ENCODE measurements at regions not wholly inside any gene's neighbourhood (a gene's known extent, or its start where the extent isn't known, plus 50 kb on each side); places are given as distances from the start of the nearest gene placed in this dataset.

DNA sequence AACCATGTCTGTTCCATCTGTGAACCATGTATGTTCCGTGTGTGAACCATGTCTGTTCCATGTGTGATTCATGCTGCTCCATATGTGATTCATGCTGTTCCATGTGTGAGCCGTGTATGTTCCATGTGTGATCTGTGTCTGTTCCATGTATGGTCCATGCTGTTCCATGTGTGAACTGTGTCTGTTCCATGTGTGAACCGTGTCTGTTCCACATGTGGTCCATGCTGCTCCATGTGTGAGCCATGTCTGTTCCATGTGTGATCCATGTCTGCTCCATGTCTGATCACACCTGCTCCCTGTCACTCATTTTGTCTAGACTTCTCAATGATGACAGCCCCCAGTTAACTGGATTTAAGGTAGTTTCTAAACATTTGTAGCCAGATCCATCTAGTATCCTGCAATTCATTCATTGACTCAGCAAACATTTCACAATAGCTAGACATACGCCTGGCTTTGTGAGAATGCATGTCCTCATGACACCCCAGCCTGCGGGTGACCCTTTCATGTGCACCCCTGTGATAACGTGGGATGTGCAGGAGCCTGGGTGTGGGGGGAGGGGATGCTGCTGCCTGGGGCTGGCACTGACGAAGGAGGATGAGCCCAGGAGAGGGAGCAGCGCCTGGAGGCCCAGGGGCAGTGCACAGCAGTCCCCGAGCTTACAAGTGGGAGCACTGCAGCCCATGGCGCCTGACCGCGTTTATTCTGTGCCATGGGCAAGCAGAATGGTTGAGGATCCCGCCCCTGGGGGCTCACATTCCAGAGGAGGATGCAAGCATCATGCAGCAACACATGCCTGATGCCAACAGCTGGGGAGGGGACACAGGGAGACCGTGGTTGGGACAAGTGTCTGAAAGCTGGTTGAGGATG is 74.1 kb upstream of the METTL9 start (continued):
- TF ChIP-seq CHD2 (IDR thresholded peaks at IDR 0.05; ENCODE audit: low read depth, low read length) (0 out of 2 replicates have a peak, but pooled peaks have one; percentile 33), SMARCA4 (IDR thresholded peaks at IDR 0.05) (peak; percentile 74), NEUROD1 (IDR thresholded peaks at IDR 0.05; ENCODE audit: borderline replicate concordance, low read depth, low read length, partially characterized antibody) (peak; percentile 18), PHF20 (IDR thresholded peaks at IDR 0.05; ENCODE audit: partially characterized antibody) (peak; percentile 81), TEAD4 (IDR thresholded peaks at IDR 0.05; ENCODE audit: low read length) (peak; percentile 76), TEAD4 (CRISPR knock-in tag; IDR thresholded peaks at IDR 0.05; ENCODE audit: borderline replicate concordance) (peak; percentile 85)
- TF ChIP-seq, protein P1, sequence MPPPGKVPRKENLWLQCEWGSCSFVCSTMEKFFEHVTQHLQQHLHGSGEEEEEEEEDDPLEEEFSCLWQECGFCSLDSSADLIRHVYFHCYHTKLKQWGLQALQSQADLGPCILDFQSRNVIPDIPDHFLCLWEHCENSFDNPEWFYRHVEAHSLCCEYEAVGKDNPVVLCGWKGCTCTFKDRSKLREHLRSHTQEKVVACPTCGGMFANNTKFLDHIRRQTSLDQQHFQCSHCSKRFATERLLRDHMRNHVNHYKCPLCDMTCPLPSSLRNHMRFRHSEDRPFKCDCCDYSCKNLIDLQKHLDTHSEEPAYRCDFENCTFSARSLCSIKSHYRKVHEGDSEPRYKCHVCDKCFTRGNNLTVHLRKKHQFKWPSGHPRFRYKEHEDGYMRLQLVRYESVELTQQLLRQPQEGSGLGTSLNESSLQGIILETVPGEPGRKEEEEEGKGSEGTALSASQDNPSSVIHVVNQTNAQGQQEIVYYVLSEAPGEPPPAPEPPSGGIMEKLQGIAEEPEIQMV (tag; conservative IDR thresholded peaks at IDR 0.05; ENCODE audit: low read depth), result peak; percentile 52; the same call in 1 of the 2 replicates
- TF ChIP-seq, protein P2, sequence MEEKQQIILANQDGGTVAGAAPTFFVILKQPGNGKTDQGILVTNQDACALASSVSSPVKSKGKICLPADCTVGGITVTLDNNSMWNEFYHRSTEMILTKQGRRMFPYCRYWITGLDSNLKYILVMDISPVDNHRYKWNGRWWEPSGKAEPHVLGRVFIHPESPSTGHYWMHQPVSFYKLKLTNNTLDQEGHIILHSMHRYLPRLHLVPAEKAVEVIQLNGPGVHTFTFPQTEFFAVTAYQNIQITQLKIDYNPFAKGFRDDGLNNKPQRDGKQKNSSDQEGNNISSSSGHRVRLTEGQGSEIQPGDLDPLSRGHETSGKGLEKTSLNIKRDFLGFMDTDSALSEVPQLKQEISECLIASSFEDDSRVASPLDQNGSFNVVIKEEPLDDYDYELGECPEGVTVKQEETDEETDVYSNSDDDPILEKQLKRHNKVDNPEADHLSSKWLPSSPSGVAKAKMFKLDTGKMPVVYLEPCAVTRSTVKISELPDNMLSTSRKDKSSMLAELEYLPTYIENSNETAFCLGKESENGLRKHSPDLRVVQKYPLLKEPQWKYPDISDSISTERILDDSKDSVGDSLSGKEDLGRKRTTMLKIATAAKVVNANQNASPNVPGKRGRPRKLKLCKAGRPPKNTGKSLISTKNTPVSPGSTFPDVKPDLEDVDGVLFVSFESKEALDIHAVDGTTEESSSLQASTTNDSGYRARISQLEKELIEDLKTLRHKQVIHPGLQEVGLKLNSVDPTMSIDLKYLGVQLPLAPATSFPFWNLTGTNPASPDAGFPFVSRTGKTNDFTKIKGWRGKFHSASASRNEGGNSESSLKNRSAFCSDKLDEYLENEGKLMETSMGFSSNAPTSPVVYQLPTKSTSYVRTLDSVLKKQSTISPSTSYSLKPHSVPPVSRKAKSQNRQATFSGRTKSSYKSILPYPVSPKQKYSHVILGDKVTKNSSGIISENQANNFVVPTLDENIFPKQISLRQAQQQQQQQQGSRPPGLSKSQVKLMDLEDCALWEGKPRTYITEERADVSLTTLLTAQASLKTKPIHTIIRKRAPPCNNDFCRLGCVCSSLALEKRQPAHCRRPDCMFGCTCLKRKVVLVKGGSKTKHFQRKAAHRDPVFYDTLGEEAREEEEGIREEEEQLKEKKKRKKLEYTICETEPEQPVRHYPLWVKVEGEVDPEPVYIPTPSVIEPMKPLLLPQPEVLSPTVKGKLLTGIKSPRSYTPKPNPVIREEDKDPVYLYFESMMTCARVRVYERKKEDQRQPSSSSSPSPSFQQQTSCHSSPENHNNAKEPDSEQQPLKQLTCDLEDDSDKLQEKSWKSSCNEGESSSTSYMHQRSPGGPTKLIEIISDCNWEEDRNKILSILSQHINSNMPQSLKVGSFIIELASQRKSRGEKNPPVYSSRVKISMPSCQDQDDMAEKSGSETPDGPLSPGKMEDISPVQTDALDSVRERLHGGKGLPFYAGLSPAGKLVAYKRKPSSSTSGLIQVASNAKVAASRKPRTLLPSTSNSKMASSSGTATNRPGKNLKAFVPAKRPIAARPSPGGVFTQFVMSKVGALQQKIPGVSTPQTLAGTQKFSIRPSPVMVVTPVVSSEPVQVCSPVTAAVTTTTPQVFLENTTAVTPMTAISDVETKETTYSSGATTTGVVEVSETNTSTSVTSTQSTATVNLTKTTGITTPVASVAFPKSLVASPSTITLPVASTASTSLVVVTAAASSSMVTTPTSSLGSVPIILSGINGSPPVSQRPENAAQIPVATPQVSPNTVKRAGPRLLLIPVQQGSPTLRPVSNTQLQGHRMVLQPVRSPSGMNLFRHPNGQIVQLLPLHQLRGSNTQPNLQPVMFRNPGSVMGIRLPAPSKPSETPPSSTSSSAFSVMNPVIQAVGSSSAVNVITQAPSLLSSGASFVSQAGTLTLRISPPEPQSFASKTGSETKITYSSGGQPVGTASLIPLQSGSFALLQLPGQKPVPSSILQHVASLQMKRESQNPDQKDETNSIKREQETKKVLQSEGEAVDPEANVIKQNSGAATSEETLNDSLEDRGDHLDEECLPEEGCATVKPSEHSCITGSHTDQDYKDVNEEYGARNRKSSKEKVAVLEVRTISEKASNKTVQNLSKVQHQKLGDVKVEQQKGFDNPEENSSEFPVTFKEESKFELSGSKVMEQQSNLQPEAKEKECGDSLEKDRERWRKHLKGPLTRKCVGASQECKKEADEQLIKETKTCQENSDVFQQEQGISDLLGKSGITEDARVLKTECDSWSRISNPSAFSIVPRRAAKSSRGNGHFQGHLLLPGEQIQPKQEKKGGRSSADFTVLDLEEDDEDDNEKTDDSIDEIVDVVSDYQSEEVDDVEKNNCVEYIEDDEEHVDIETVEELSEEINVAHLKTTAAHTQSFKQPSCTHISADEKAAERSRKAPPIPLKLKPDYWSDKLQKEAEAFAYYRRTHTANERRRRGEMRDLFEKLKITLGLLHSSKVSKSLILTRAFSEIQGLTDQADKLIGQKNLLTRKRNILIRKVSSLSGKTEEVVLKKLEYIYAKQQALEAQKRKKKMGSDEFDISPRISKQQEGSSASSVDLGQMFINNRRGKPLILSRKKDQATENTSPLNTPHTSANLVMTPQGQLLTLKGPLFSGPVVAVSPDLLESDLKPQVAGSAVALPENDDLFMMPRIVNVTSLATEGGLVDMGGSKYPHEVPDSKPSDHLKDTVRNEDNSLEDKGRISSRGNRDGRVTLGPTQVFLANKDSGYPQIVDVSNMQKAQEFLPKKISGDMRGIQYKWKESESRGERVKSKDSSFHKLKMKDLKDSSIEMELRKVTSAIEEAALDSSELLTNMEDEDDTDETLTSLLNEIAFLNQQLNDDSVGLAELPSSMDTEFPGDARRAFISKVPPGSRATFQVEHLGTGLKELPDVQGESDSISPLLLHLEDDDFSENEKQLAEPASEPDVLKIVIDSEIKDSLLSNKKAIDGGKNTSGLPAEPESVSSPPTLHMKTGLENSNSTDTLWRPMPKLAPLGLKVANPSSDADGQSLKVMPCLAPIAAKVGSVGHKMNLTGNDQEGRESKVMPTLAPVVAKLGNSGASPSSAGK (IDR thresholded peaks at IDR 0.05), result 0 out of 2 replicates have a peak, but pooled peaks have one; percentile 18
- TF ChIP-seq, protein P3, sequence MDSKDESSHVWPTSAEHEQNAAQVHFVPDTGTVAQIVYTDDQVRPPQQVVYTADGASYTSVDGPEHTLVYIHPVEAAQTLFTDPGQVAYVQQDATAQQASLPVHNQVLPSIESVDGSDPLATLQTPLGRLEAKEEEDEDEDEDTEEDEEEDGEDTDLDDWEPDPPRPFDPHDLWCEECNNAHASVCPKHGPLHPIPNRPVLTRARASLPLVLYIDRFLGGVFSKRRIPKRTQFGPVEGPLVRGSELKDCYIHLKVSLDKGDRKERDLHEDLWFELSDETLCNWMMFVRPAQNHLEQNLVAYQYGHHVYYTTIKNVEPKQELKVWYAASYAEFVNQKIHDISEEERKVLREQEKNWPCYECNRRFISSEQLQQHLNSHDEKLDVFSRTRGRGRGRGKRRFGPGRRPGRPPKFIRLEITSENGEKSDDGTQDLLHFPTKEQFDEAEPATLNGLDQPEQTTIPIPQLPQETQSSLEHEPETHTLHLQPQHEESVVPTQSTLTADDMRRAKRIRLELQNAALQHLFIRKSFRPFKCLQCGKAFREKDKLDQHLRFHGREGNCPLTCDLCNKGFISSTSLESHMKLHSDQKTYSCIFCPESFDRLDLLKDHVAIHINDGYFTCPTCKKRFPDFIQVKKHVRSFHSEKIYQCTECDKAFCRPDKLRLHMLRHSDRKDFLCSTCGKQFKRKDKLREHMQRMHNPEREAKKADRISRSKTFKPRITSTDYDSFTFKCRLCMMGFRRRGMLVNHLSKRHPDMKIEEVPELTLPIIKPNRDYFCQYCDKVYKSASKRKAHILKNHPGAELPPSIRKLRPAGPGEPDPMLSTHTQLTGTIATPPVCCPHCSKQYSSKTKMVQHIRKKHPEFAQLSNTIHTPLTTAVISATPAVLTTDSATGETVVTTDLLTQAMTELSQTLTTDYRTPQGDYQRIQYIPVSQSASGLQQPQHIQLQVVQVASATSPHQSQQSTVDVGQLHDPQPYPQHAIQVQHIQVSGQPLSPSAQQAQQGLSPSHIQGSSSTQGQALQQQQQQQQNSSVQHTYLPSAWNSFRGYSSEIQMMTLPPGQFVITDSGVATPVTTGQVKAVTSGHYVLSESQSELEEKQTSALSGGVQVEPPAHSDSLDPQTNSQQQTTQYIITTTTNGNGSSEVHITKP (IDR thresholded peaks at IDR 0.05; ENCODE audit: partially characterized antibody), result peak; percentile 72
